Left kidney (tissue), 1 donor: ENCODE measurements at regions not wholly inside any gene's neighbourhood (a gene's known extent, or its start where the extent isn't known, plus 50 kb on each side); places are given as distances from the start of the nearest gene placed in this dataset.
"Not testable (repeated sequence)": the region's sequence is repeated elsewhere in the genome, so short reads cannot be mapped to it uniquely, and the experiment has no call there.

Source experiments
- DNase-seq: peaks from one replicate; pipeline ENCODE4 v3.0.0-alpha.2; 2013

- no peak for DNase-seq
Observed at GRCh38 chr9:86575137-86575536, 220.9 kb upstream of the TUT7 start.

GRCh38 chr9:86573886-86574285 lies 219.7 kb upstream of the TUT7 start:
- no peak for DNase-seq

- DNase-seq = no peak
Observed at GRCh38 chr9:86572904-86573303, 218.7 kb upstream of the TUT7 start.

- not testable (repeated sequence) for DNase-seq
Observed at GRCh38 chr9:86565603-86566002, 211.4 kb upstream of the TUT7 start.

GRCh38 chr9:86563936-86564335 lies 209.7 kb upstream of the TUT7 start:
- no peak for DNase-seq

GRCh38 chr9:86563350-86563749 lies 209.1 kb upstream of the TUT7 start:
- DNase-seq = no peak

GRCh38 chr9:86562691-86563090 lies 208.5 kb upstream of the TUT7 start:
- no peak for DNase-seq

GRCh38 chr9:86557918-86558317 lies 203.7 kb upstream of the TUT7 start:
- no peak for DNase-seq

GRCh38 chr9:86557063-86557766 lies 203.0 kb upstream of the TUT7 start:
- no peak for DNase-seq

- DNase-seq = no peak
Observed at GRCh38 chr9:86555661-86556060, 201.5 kb upstream of the TUT7 start.

GRCh38 chr9:86550401-86550800 lies 196.2 kb upstream of the TUT7 start:
- no peak for DNase-seq

GRCh38 chr9:86549920-86550319 lies 195.7 kb upstream of the TUT7 start:
- no peak for DNase-seq

- DNase-seq = no peak
Observed at GRCh38 chr9:86549401-86549811, 195.2 kb upstream of the TUT7 start.

- DNase-seq = no peak
Observed at GRCh38 chr9:86548220-86548619, 194.0 kb upstream of the TUT7 start.

- no peak for DNase-seq
Observed at GRCh38 chr9:86547571-86547970, 193.4 kb upstream of the TUT7 start.

GRCh38 chr9:86546712-86547111 lies 192.5 kb upstream of the TUT7 start:
- no peak for DNase-seq

- DNase-seq = no peak
Observed at GRCh38 chr9:86545090-86545489, 190.9 kb upstream of the TUT7 start.

- no peak for DNase-seq
Observed at GRCh38 chr9:86541014-86541570, 186.9 kb upstream of the TUT7 start.

- DNase-seq = no peak
Observed at GRCh38 chr9:86535406-86535915, 181.3 kb upstream of the TUT7 start.

- no peak for DNase-seq
Observed at GRCh38 chr9:86534572-86535258, 180.5 kb upstream of the TUT7 start.

- no peak for DNase-seq
Observed at GRCh38 chr9:86531971-86532640, 177.9 kb upstream of the TUT7 start.

- DNase-seq = no peak
Observed at GRCh38 chr9:86531273-86531970, 177.2 kb upstream of the TUT7 start.
